Stomach (tissue), 4 donors: ENCODE measurements at regions not wholly inside any gene's neighbourhood (a gene's known extent, or its start where the extent isn't known, plus 50 kb on each side); places are given as distances from the start of the nearest gene placed in this dataset.

Source experiments
- CTCF ChIP-seq, 7 experiments: fragments of 450-650 bp in 4 of 7; fragments of 200-600 bp in 3 of 7; sonication (generic) in 3 of 7; IDR thresholded peaks; one replicate each; pipeline ENCODE4 v1.5.1; 2016 to 2019; ENCODE audit warnings: antibody characterized with exemption in 7 of 7, control low read depth in 2 of 7, mild to moderate bottlenecking in 1 of 7
- POLR2A ChIP-seq, 4 donors: fragments of 450-650 bp; IDR thresholded peaks; one replicate each; pipeline ENCODE4 v1.6.1; 2016; ENCODE audit warnings: antibody characterized with exemption in 4 of 4, control low read depth in 2 of 4, mild to moderate bottlenecking in 1 of 4, moderate library complexity in 1 of 4

DNA sequence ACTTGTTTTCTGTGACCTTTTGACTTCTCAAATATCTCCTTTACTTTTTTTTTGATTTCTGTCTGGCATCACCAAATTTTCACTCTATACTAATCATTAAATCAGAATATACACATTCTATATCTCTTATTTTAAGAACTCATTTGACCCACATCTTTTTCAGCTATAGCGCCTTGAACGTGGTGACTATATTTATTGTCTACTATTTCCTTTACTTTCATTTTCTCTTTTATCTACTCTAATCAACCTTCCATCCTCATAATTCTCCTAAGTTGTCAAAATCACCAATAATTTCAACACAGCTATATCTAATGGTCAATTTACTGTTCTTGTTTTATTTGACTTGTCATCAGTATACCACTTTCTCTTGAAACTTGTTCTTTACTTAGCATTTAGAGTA, 119.0 kb upstream of the CBLB start:
- TF ChIP-seq CTCF (IDR thresholded peaks at IDR 0.05) (no peak), POLR2A (IDR thresholded peaks at IDR 0.05) (no peak)
